SKM-1 treated with dmso at 0.1 percent for 144 hours (cell line): ENCODE measurements at regions not wholly inside any gene's neighbourhood (a gene's known extent, or its start where the extent isn't known, plus 50 kb on each side); places are given as distances from the start of the nearest gene placed in this dataset.

Experiments used
- DNase-seq: peaks from one replicate; lab custom pipeline; 2025; ENCODE audit not compliant: unreplicated experiment; lab: John Stamatoyannopoulos, UW

DNA sequence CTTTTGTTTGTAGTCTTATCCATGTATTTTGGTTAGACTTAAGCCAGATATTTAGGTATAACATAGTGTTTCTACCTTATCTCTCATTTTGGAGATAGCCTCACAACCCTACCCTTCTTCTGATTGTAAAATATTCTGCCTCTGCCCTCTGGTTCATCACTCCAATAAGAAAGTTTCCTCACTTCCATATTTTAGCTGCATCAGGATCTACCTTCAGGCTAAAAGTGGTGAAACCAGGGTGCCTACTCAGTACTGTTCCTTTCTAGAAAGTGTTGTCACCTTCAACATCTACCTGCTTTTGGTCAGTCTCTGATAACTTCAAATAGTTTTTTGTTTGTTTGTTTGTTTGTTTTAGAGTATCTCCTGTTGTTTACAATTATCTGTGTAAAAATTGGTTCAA lies 294.6 kb downstream of the ANXA1 start:
- DNase-seq = no peak

DNA sequence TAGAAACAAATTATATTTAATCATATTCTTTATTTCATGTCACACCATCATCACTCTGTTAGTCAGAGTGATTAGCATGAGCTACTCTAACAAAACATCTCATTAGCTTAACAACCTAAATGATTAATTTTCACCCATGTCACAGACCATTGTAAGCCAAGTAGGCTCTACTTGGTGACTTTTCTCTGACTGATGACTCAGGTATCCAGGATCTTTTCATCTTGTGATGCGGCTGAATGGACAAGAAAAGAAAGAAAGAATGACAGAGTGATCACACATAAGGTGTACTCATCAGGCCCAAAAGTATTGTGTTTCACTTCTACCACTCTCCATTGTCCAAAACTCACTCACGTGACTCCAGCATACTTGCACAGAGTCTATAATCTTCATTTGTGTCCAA lies 299.3 kb downstream of the ANXA1 start:
- no peak for DNase-seq

DNA sequence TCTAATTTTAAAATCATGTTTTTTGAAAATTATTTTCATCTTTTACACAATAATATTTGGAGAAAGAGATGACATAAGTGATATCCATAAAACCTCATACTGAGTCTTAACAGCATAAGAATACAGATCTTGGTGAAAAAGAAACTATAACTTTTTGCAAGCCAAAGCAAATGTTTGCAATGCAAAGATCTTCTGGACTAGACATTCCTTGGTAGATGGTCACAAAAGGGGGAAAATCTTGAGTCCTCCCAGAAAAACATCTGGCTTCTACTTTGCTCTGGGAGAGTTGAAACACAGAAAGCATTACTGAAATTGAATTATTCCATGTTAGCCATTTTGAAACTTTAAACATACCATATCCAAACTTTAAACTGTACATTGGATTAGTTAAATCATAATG lies 308.2 kb downstream of the ANXA1 start:
- DNase-seq = no peak

DNA sequence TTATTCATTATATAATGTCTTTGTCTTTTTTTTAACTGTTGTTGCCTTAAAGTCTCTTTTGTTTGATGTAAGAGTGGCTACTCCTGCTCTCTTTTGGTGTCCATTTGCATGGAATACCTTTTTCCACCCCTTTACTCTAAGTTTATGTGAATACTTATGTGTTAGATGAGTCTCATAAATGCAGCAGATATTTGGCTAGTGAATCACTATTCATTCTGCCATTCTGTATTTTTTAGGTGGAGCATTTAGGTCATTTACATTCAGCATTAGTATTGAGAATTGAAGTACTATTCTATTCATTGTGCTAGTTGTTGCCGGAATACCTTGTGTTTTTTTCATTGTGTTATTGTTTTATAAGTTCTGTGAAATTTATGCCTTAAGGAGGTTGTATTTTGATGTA lies 317.1 kb downstream of the ANXA1 start:
- no peak for DNase-seq

DNA sequence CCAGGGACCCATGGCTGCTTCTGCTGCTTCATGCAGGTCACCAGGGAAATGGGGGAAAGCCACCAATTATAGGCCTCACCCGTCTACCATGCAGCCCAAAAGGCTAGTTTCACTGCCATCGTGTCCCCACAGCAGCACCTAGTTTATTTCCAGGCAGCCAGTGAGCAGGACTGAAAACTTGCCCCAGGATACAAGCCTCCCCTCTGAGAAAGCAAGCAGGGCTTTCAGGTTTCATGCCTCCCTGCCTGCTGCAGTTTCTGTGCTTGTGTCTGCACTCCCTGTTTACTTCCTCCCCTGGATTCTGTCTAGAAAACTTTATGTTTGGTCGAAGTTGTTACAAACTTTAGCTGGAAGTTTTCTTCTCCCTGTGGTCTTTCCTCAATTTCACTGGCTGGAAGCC lies 319.1 kb downstream of the ANXA1 start:
- no peak for DNase-seq

DNA sequence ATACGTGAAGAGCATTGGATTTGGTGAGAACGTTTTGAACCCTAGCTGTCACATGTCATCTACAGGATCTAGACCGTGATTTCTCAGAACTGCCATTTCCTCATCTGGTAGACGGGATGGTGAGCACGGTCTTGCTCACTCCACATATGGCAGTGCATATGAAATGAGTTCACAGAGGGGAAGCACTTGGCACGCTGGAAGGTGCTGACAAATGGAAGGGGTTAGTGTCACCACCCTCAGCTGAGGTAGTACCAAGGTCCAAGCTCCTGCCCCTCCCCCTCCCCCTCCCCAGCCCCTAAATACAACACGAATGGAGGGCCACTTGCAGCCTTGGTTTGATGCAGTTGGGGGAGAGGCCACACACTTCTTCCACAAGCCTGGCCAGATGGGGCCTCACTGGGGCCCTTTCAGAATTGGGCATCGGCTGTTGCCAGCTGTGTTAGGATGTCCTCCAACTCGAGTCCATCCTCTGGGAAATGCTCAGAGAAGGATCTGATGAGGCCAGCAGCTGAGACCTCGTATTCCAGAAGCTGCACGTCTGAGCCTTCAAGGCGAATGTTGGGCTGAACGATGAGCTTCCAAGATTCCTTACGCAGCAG lies 322.4 kb downstream of the ANXA1 start:
- DNase-seq = no peak

DNA sequence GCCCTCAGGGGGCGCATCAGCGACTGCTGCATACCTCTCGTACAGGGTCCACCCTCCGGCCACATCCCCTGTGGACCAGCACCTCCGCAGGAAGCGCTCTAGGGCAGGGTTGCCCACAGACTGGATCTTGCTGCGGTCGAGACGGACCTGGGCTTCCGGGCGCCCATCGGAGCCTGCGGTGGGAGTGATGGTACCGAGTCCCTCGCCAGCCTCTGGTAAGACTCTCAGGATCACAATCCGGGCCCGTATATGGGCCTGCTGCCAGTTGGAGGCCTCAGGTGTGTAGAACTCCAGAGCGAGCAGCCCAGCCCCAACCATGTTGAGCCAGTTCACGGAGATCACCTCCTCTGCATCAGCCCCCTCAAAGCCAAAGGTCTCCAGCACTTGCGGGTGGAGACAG lies 323.0 kb downstream of the ANXA1 start:
- DNase-seq = no peak

DNA sequence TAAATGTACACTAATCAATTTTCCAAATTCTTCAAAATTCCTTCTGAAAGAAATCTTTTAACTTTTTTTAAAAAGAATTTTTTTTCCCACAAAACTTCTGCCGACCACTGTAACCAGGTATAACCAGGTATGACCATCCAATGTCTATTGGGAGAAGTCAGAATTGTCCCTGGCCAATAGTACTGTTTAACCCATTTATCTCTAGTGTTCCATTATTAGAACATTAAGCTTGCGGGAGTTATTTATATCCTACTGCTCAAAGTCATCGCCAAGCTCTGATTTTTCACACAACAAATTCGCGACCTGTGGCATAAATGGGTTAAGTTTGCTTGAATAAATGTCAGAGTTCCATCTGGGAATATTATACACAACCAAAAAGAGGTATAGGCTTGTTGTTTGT lies 343.2 kb downstream of the ANXA1 start:
- DNase-seq = no peak

DNA sequence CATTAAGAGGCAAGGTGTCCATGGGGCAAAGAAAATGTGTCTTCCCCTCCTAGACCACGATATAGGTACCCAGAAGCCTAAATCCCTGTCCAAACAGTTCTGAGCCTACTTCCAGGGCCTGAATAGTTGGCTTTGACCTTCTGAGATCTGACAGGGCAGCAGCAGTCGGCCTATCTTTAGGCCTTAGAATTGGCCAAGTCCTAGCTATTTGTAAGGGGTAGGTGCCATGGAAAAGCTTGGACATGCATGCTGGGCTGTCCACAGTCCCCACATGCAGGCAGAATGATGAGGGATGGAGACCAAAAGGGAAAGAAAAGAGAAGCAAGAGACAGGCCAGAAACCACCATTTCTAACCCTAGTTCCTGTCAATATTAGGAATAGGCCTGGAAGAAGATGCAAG lies 346.1 kb downstream of the ANXA1 start:
- no peak for DNase-seq

DNA sequence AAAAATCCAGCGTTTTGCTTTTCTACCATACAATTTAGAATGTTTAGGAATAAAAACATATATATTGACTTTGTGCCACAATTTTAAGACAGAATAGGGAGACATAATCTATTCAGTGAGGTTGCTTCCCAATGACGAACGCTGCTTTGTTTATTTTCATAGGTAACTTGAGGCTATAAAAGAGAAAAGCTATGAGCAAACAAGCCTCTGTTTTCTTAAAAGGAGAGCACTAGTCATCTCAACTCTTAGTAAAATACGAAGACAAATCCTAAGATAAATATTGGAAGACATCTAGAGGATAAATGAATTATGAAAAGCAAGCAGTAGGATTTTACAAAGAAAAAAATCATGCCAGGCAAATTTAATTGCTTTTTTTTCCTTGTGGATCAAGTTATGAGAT lies 363.6 kb downstream of the ANXA1 start:
- DNase-seq = no peak

DNA sequence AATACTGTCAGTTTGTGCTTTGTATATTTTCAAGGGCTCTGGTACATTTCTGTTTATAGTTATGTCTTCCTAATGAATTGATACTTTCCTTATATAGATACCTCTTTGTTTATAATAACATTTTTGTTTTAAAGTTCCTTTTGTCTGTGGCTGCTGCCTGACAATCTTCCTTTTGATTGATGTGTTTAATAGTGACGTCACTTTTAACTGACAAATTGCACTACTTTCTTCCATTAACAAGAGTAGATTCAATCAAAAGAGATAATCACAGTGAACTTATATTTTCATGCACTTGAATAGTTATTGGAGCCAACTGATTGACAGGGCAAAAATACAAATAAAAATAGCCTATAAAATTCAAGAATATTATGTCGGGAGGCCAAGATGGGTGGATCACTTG lies 371.7 kb downstream of the ANXA1 start:
- DNase-seq = no peak

DNA sequence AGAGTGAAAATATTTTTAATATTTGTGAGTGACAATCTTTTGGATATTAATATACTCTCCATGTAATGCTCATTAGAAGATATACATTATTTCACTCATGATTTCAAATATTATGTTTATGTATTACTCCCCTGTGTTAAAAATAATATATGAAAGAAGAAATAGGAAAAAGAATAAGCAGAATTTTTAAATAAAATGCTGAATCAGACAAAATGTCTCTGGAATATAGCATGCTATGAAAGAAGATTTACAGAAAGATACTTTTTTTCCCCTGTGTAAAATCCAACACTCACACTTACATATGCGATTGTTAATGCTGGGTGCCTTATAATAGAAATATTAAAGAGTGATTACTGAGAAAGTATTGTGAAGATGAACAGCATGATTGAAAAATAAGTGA lies 373.7 kb downstream of the ANXA1 start:
- DNase-seq = no peak

DNA sequence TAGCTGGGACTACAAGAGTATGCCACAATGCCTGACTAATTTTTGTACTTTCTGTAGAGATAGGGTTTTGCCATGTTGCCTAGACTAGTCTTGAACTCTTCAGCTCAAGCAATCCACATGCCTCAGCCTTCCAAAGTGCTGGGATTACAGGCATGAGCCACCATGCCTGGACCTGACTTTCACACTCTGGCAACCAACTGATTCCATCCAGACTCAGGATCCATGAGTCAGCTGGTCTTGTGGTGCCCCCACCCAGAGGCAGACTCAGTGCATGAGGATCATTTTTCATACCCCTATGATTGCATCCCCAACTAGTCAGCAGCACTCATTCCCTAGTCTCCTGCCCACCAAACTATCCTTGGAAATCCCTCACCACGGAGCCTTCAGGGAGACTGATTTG lies 375.9 kb downstream of the ANXA1 start:
- DNase-seq = no peak

DNA sequence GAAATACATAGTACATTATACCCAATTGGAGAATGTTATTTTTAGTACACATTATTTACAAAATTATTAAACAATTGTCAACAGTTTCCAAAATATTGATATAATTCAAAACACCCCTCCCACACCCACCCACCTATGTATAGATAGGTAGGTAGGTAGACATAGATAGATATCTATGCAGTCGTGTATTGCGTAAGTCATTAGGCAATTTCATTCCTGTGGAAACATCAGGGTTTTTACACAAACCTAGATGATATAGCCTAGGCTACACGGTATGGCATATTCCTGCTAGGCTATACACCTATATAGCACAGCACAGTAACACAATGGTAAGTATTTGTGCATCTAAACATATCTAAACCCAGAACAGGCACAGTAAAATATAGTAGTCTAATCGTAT lies 377.3 kb downstream of the ANXA1 start:
- DNase-seq = no peak

DNA sequence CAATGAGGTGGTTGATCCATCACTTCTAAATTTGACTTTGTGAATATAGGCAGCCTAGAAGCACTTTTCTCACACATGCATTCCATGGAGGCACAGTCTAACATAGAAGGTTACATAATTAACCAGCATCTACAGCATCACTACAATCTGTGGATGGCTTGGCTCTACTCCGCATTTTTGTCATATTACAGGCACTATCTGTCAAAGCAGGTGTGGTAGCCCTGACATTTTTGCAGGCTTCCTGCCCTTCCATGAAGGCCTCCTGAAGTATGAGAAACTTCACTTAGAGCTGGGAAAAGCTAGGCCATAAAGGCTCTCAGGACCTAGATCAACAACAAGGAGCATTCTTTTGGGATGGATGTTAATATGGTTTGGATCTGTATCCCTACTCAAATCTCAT lies 378.0 kb downstream of the ANXA1 start:
- no peak for DNase-seq

DNA sequence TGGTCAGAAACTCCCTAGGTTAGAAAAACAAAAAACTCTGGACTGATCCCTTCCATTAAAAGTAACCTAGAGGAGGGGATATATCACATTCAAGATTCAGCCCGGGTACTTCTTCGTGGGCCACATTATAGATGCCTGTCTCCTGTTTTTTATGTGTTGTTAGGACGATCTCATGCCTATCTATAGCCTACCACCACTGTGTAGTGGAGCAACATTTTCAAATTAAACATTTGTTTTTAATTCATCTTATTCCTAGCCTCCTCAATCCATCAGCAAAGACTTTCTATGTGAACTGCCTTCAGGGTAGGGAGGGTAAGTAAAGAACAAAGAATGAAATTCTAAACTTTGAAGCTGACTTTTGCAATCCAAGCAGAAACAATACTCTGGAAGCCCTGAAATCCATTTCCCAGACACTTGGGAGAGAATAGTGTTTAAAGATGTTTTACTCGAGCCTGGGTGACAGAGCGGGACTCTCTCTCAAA lies 379.4 kb downstream of the ANXA1 start:
- no peak for DNase-seq

DNA sequence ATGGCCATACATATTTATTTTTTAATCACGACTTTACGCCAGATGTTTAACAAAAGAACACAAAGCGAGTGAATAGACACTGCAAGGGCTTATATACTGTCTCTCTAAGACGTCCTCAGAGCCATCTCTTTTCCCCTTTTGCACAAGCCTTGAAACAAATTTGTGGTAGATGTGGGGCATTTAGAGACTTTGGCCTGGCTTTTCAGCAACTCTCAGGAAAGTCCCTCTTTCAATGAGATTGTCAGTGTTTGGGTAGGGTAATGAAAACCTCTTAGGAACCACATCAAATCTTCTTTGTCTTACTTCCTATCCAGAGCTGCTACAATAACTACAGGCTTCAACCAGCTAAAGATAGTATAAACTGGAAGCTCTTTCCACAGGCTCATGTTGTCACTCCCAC lies 380.0 kb downstream of the ANXA1 start:
- no peak for DNase-seq

DNA sequence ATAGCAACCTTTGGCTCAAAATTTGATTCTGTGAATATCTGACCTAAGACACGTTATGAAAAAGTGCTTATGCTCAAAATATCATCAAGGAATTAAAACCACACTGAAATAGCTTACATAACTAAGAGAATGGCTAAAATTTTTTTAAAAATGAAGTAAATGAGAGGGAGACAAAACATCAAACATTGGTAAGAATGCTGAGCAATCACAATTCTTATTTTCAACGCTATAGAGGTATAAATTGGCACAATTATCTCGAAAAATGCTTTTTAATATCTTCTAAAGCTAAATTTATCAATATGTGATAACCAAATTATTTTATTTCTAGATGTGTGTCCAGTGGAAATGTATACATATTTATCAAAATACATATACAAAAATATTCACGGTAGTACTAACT lies 381.3 kb downstream of the ANXA1 start:
- DNase-seq = no peak

DNA sequence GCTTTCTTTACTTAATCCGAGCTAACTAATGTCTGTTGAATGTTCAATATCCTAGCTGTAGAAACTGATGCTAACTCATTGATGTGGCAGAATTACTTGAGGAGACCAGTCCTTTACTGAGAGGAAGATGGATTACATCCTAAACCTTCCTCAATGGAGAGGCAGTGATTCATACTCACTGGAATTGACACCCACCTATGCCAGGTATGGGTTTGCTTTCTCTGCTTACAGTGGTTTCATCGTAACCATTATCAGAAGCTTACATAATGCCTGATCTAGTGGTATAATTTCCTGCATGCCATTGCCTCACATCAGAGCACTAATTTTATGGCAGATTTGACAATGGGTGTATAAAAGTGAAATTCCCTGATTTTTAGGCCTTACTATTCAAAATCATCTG lies 384.7 kb downstream of the ANXA1 start:
- no peak for DNase-seq

DNA sequence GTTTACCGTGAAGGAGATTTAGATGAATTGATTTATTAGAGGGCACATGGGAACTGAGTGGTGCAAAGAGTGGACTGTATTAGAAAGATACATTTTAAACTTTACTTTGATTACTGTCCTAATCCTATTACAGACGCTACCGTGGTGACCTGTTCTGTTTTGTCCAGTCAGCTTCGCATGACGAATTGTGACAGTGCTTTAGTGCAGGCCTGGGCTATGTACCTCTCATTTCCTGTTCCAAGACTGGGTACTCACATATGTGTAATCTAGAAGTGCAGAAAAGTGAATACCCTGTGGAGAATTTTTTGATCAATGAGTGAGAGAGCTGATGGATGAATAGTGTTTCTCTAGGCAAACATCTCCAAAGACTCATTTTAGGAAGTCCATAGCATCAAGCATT lies 385.9 kb downstream of the ANXA1 start:
- DNase-seq = no peak

DNA sequence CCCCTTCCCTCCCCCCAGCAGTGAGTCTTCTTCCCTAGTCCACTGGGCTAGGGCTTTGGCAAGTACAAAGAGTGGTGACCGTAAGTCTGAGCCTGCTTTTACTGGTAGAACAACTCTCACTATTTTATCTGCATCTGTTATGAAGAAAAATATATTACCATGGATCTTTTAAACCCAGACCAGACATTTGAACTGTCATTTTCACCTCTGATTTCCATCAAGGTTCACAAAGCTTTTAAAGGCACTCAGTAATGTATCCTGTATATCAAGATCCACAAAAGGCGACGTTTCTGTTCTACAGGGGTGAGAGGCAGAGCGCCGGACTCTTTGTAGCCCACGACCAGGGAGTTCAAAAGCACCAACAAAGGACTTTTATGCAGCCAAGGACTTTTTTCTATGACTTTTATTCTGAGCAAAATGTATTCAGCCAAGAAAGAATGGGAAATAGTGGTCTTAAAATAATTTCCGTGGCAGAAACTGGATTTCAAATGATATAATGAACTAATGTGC lies 388.3 kb downstream of the ANXA1 start:
- DNase-seq = no peak

DNA sequence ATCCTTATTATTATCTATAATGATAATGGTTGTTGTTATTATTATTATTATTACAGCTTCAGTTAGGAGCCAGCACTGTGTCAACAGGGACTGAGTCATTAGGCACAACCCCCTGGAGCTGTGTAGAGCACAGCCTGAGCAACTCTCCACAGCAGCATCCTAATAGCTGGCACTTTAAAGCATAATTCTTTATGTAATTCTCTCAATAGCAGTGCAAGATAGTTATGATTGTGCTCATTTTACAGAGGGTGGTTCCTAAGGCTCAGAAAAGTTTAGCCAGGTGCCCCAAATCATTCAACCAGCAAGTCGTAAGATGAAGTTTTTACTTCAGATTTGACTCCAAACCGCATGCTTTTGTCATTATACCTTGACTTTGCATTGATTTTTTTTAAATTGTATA lies 390.3 kb downstream of the ANXA1 start:
- no peak for DNase-seq

DNA sequence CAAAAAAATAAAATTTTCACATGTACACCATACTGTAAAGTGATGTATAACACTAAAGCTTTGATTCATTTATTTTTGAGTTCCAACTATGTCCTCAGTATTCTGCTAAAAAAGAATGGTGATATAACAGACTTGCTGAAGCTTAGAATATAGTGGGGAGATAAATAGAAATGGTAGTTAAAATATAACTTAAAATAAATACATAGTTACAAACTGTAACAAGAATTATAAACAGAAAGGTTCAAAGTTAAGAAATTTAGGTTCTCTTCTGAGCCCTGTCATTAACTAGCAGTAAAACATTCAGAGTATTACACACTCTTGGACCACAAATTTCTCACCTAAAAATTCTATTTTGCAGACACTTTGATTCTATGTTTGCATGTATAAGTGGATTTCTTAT lies 392.1 kb downstream of the ANXA1 start:
- no peak for DNase-seq

DNA sequence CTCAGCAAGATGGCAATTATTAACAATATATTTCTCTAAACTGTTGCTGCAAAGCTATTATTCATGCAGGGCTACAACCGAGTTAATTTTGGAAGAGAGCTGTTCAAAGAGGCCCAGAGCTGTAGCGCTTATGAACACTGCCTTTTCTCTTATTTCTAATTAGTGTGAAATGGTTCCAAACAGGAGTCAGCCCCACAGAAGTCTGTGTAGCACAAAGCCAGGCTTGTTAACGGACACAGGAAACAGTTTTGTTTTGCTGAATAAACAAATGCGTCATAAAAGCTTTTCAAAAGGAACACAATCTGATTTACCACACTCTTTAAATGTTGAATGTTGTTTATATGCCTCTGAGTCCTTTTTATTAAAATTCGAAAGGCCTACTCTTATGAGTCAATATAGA lies 396.5 kb downstream of the ANXA1 start:
- DNase-seq = no peak
